Right atrium auricular region (tissue), 2 donors: ENCODE measurements at regions not wholly inside any gene's neighbourhood (a gene's known extent, or its start where the extent isn't known, plus 50 kb on each side); places are given as distances from the start of the nearest gene placed in this dataset.

Experiments
- DNase-seq: peaks from one replicate; pipeline ENCODE4 v3.0.0-alpha.2; 2019; ENCODE audit warnings: low spot score
- H3K27ac ChIP-seq, 2 donors: fragments of 200-600 bp; sonication (generic); 1 replicate in 1 of 2; 2 replicates in 1 of 2; pipeline ENCODE4 v1.5.1; 2016 to 2019
- H3K27me3 ChIP-seq, 2 donors: fragments of 200-600 bp; sonication (generic); one replicate each; pipeline versions ENCODE4 v1.5.1 to v1.6.0; 2017 to 2019
- H3K36me3 ChIP-seq: fragments of 200-600 bp; sonication (generic); one replicate; pipeline ENCODE4 v1.5.1; 2016
- H3K4me1 ChIP-seq, 2 donors: fragments of 200-600 bp; sonication (generic); one replicate each; pipeline versions ENCODE4 v1.5.1 to v1.6.0; 2017 to 2019
- H3K4me3 ChIP-seq, 2 donors: fragments of 200-600 bp; sonication (generic); 1 replicate in 1 of 2; 2 replicates in 1 of 2; pipeline ENCODE4 v1.5.1; 2017 to 2019; ENCODE audit warnings: mild to moderate bottlenecking in 1 of 2, moderate library complexity in 1 of 2
- H3K9me3 ChIP-seq, 2 donors: fragments of 200-600 bp; sonication (generic); one replicate each; pipeline ENCODE4 v1.5.1; 2019
- CTCF ChIP-seq, 2 donors: fragments of 200-600 bp; sonication (generic); IDR thresholded peaks; one replicate each; pipeline ENCODE4 v1.5.1; 2019; ENCODE audit warnings: antibody characterized with exemption in 2 of 2

- no peaks in the 10 kb centered on the region for H3K36me3 ChIP-seq
- H3K9me3 ChIP-seq, result no peaks in the 10 kb centered on the region
- H3K4me3 ChIP-seq, result no peak overlapping the region
- no peaks in the 10 kb centered on the region for H3K4me1 ChIP-seq
- H3K27me3 ChIP-seq, result no peaks in the 10 kb centered on the region
- TF ChIP-seq CTCF (IDR thresholded peaks at IDR 0.05), result no peak
- DNase-seq, result no peak
- no peak overlapping the region for H3K27ac ChIP-seq
Measured at GRCh38 chr12:41731691-41732090, 413.0 kb downstream of the GXYLT1 start.

GRCh38 chr12:41731061-41731460 lies 413.6 kb downstream of the GXYLT1 start:
- TF ChIP-seq CTCF (IDR thresholded peaks at IDR 0.05), result no peak
- no peaks in the 10 kb centered on the region for H3K36me3 ChIP-seq
- no peak overlapping the region for H3K4me3 ChIP-seq
- H3K9me3 ChIP-seq, result no peaks in the 10 kb centered on the region
- DNase-seq, result no peak
- no peaks in the 10 kb centered on the region for H3K27me3 ChIP-seq
- no peak overlapping the region for H3K27ac ChIP-seq
- H3K4me1 ChIP-seq, result no peaks in the 10 kb centered on the region

- no peak overlapping the region for H3K27ac ChIP-seq
- H3K27me3 ChIP-seq, result no peaks in the 10 kb centered on the region
- no peak for TF ChIP-seq CTCF (IDR thresholded peaks at IDR 0.05)
Measured at GRCh38 chr12:41724216-41724615, 420.5 kb downstream of the GXYLT1 start.

GRCh38 chr12:41719214-41719613 lies 425.5 kb downstream of the GXYLT1 start:
- no peak for DNase-seq
- no peak for TF ChIP-seq CTCF (IDR thresholded peaks at IDR 0.05)
- H3K4me1 ChIP-seq, result no peaks in the 10 kb centered on the region
- H3K27me3 ChIP-seq, result no peaks in the 10 kb centered on the region
- no peaks in the 10 kb centered on the region for H3K9me3 ChIP-seq
- H3K4me3 ChIP-seq, result no peak overlapping the region
- no peak overlapping the region for H3K27ac ChIP-seq
- no peaks in the 10 kb centered on the region for H3K36me3 ChIP-seq

More at GRCh38 chr12:41724216-41724615, 420.5 kb downstream of the GXYLT1 start:
- DNase-seq, result no peak
- no peaks in the 10 kb centered on the region for H3K9me3 ChIP-seq
- no peak overlapping the region for H3K4me3 ChIP-seq
- no peaks in the 10 kb centered on the region for H3K36me3 ChIP-seq
- H3K4me1 ChIP-seq, result no peaks in the 10 kb centered on the region

- H3K27ac ChIP-seq, result no peak overlapping the region
- H3K4me1 ChIP-seq, result no peaks in the 10 kb centered on the region
- H3K9me3 ChIP-seq, result no peaks in the 10 kb centered on the region
- no peak overlapping the region for H3K4me3 ChIP-seq
- no peak for DNase-seq
- no peaks in the 10 kb centered on the region for H3K36me3 ChIP-seq
- H3K27me3 ChIP-seq, result no peaks in the 10 kb centered on the region
- TF ChIP-seq CTCF (IDR thresholded peaks at IDR 0.05), result no peak
Measured at GRCh38 chr12:41715256-41715655, 429.4 kb downstream of the GXYLT1 start.

- H3K4me3 ChIP-seq, result no peak overlapping the region
- no peak for DNase-seq
- H3K27ac ChIP-seq, result no peak overlapping the region
- H3K4me1 ChIP-seq, result no peaks in the 10 kb centered on the region
- no peaks in the 10 kb centered on the region for H3K27me3 ChIP-seq
- H3K36me3 ChIP-seq, result no peaks in the 10 kb centered on the region
- no peaks in the 10 kb centered on the region for H3K9me3 ChIP-seq
- TF ChIP-seq CTCF (IDR thresholded peaks at IDR 0.05), result no peak
Measured at GRCh38 chr12:41709463-41710285, 435.0 kb downstream of the GXYLT1 start.
